ENCODE measurements at regions not wholly inside any gene's neighbourhood (a gene's known extent, or its start where the extent isn't known, plus 50 kb on each side); places are given as distances from the start of the nearest gene placed in this dataset.

DNA sequence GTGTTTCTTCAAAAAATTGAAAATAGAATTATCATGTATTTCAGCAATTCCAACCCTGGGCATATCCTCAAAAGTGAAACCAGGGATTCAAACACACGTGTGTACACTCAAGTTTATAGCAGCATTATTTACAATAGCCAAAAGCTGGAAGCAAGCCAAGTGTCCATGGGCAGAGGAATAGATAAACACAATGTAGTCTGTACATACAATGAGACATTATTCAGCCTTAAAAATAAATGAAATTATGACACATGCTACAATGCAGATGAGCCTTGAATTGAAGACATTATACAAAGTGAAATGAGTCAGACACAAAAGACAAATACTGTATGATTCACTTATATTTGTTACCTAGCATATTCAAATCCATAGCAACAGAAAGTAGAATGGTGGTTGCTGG lies 853.4 kb downstream of the STIM2 start:
- intact Hi-C loops (cut with micrococcal nuclease; ENCODE audit: unreplicated experiment), result no loop called here
- Histone ChIP-seq H3K4me2 (no peak overlapping the region), H3K9me3 (ENCODE audit: insufficient read depth, low read depth) (no peaks in the 10 kb centered on the region), H2AFZ (no peak overlapping the region), H3K4me3 (no peak overlapping the region), H3F3A (ENCODE audit: insufficient read depth, low read depth) (no peaks in the 10 kb centered on the region), H3K36me3 (ENCODE audit: low read depth) (no peaks in the 10 kb centered on the region), H3K9me2 (ENCODE audit: insufficient read depth) (no peaks in the 10 kb centered on the region), H4K20me1 (ENCODE audit: insufficient read depth) (no peaks in the 10 kb centered on the region), H3K27ac (no peak overlapping the region), H3K27me3 (ENCODE audit: insufficient read depth, low read depth) (no peaks in the 10 kb centered on the region), H3K79me2 (ENCODE audit: low read depth) (no peaks in the 10 kb centered on the region), H3K4me1 (replicated peaks; ENCODE audit: insufficient read depth) (no peaks in the 10 kb centered on the region)
- ChIA-PET POLR2A (ENCODE audit: unreplicated experiment) (no interaction called here), CTCF (no interaction called here)
- BruUV-seq (replicated peaks), result no TSS peak
- DNase-seq, result no peak
- TF ChIP-seq, protein P1, sequence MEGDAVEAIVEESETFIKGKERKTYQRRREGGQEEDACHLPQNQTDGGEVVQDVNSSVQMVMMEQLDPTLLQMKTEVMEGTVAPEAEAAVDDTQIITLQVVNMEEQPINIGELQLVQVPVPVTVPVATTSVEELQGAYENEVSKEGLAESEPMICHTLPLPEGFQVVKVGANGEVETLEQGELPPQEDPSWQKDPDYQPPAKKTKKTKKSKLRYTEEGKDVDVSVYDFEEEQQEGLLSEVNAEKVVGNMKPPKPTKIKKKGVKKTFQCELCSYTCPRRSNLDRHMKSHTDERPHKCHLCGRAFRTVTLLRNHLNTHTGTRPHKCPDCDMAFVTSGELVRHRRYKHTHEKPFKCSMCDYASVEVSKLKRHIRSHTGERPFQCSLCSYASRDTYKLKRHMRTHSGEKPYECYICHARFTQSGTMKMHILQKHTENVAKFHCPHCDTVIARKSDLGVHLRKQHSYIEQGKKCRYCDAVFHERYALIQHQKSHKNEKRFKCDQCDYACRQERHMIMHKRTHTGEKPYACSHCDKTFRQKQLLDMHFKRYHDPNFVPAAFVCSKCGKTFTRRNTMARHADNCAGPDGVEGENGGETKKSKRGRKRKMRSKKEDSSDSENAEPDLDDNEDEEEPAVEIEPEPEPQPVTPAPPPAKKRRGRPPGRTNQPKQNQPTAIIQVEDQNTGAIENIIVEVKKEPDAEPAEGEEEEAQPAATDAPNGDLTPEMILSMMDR (conservative IDR thresholded peaks at IDR 0.05), result no peak
- no peak for TF ChIP-seq EZH2 (IDR thresholded peaks at IDR 0.05; ENCODE audit: low read depth)

DNA sequence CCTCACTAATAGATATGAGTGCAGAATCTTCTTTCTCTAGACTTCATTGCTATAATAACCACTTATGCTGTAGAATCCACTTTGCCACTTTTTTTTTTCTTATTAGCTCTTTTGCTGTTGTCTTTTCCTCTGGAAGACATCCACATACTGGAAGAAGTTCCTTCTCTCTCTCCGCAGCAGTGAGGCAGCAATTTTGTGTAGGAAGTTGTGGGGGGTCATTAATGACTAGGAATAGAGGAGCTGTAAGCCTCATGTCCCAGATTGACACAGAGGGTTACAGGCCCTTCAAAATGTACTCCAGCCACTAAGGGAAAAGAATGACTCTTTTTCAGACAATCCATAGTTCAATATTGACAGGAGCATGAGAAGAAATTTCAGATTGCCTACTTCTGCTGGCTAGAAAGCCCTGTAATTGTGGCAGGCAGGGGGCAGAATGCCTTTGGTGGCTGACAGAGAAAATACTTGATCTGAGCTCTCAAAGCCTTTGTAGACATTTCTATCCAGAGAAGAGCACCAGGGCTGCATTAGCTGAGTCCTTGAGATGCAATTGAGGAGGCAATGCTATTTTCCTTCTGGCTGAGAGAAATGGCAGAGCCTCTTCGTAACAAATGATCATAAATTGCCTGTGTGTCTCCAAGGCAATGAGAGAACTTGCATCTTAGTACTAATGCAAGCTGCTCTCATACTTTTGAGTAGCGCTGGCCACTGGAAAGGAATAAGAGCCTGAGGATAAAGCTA lies 856.2 kb downstream of the STIM2 start:
- no TSS peak for BruUV-seq (replicated peaks)
- H3K9me3 ChIP-seq (ENCODE audit: insufficient read depth, low read depth), result no peaks in the 10 kb centered on the region
- no peak overlapping the region for H2AFZ ChIP-seq
- H3K27me3 ChIP-seq (ENCODE audit: insufficient read depth, low read depth), result no peaks in the 10 kb centered on the region
- H3K79me2 ChIP-seq (ENCODE audit: low read depth), result no peaks in the 10 kb centered on the region
- CTCF ChIA-PET, result no interaction called here
- DNase-seq, result no peak
- no peaks in the 10 kb centered on the region for H3F3A ChIP-seq (ENCODE audit: insufficient read depth, low read depth)
- H3K36me3 ChIP-seq (ENCODE audit: low read depth), result no peaks in the 10 kb centered on the region
- no peaks in the 10 kb centered on the region for H4K20me1 ChIP-seq (ENCODE audit: insufficient read depth)
- H3K27ac ChIP-seq, result no peak overlapping the region
- no peak overlapping the region for H3K4me2 ChIP-seq
- H3K9me2 ChIP-seq (ENCODE audit: insufficient read depth), result 0 out of 2 replicates have a peak, but pooled peaks cover 5% of the 10 kb centered on the region
- intact Hi-C loops (cut with micrococcal nuclease; ENCODE audit: unreplicated experiment), result no loop called here
- no peak overlapping the region for H3K4me3 ChIP-seq
- H3K4me1 ChIP-seq (replicated peaks; ENCODE audit: insufficient read depth), result no peaks in the 10 kb centered on the region
- POLR2A ChIA-PET (ENCODE audit: unreplicated experiment), result no interaction called here
- TF ChIP-seq EZH2 (IDR thresholded peaks at IDR 0.05; ENCODE audit: low read depth), result no peak

DNA sequence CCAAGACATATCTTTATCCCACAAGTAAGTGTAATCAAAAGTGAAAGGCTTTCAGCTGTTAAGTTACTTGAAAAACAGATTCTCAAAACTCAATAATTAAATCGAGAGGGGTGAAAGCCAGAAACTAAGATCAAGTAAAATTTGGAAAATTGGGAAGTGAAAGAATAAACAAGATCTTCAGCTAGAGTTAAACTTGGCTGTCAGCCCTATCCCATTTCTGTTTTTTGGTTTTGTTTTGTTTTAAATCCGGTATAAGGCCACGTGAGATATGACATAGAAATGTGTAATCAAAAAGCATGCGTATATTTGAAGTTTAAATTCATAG lies 856.8 kb downstream of the STIM2 start:
- POLR2A ChIA-PET (ENCODE audit: unreplicated experiment), result no interaction called here

More for the DNA sequence above, 856.8 kb downstream of the STIM2 start:
- BruUV-seq (replicated peaks), result no TSS peak
- H3K4me2 ChIP-seq, result no peak overlapping the region
- no peaks in the 10 kb centered on the region for H3K27me3 ChIP-seq (ENCODE audit: insufficient read depth, low read depth)
- intact Hi-C loops (cut with micrococcal nuclease; ENCODE audit: unreplicated experiment), result no loop called here
- H2AFZ ChIP-seq, result no peak overlapping the region
- no peak for DNase-seq
- no peaks in the 10 kb centered on the region for H3K79me2 ChIP-seq (ENCODE audit: low read depth)
- H3K4me1 ChIP-seq (replicated peaks; ENCODE audit: insufficient read depth), result no peaks in the 10 kb centered on the region
- no peak overlapping the region for H3K4me3 ChIP-seq
- no peak for TF ChIP-seq EZH2 (IDR thresholded peaks at IDR 0.05; ENCODE audit: low read depth)
- TF ChIP-seq, protein P1 (conservative IDR thresholded peaks at IDR 0.05), result no peak
- 0 out of 2 replicates have a peak, but pooled peaks cover 5% of the 10 kb centered on the region for H3K9me2 ChIP-seq (ENCODE audit: insufficient read depth)
- no peaks in the 10 kb centered on the region for H3F3A ChIP-seq (ENCODE audit: insufficient read depth, low read depth)
- H3K9me3 ChIP-seq (ENCODE audit: insufficient read depth, low read depth), result no peaks in the 10 kb centered on the region
- H3K27ac ChIP-seq, result no peak overlapping the region
- H4K20me1 ChIP-seq (ENCODE audit: insufficient read depth), result no peaks in the 10 kb centered on the region
- no peaks in the 10 kb centered on the region for H3K36me3 ChIP-seq (ENCODE audit: low read depth)
- CTCF ChIA-PET, result no interaction called here
